OCI-M1 (cell line): ENCODE measurements at regions not wholly inside any gene's neighbourhood (a gene's known extent, or its start where the extent isn't known, plus 50 kb on each side); places are given as distances from the start of the nearest gene placed in this dataset.
"Not testable (repeated sequence)": the region's sequence is repeated elsewhere in the genome, so short reads cannot be mapped to it uniquely, and the experiment has no call there.

Source experiments
- DNase-seq: peaks from one replicate; lab custom pipeline; 2025; lab: John Stamatoyannopoulos, UW

GRCh38 chr13:65155861-65156260 lies 2074.3 kb downstream of the PCDH9 start:
- no peak for DNase-seq

DNA sequence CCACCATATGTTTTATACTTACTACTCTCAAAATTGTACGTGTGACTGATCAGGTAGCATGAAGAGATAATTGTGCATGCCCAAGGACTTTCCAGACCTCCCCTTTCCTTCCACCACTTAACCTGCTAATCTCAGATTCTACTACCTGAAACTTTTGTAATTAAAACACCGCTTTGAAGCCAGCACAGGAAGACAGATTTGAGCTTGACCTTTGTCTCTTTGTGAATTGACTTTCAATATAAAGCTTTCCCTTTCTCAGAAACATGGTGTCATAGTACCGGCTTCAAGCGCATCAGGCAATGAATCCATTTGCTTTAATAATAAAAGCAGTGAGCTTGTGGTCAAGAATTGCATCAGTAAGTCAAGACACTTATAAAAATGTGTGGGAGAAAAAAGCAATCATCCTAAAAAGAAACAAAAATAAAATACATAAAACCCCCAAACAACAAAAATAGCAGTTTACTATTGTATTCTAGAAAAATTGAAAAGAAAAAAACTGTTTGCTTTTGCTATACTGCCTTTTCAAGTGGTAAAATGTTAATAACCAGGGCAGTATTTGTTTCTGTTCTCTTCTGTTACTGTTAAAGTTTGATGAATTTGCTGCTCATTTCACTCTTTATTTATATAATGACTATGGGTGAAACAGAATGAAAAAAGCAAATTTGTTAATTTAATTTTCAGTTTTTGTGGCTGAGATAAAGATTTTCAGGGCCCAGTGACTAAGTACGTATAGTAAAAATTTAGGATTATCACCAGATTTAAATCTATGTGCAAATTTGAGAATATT lies 2075.3 kb downstream of the PCDH9 start:
- no peak for DNase-seq

DNA sequence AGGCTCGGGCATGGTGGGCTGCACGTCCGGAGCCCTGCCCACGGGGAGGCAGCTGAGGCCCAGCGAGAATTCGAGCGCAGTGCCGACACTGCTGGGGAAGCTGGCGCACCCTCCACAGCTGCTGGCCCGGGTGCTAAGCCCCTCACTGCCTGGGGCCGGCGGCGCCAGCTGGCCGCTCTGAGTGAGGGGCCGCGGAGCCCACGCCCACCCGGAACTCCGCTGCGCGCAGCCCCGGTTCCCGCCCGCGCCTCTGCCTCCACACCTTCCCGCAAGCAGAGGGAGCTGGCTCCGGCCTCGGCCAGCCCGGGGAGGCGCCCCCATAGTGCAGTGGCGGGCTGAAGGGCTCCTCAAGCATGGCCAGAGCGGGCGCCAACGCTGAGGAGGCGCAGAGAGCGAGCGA lies 2080.4 kb downstream of the PCDH9 start:
- no peak for DNase-seq

GRCh38 chr13:65143920-65144319 lies 2086.2 kb downstream of the PCDH9 start:
- DNase-seq: no peak

- no peak for DNase-seq
Measured at GRCh38 chr13:65133094-65133493, 2097.0 kb downstream of the PCDH9 start.

- no peak for DNase-seq
Measured at GRCh38 chr13:65125236-65125635, 2104.9 kb downstream of the PCDH9 start.

GRCh38 chr13:65112531-65112941 lies 2117.6 kb downstream of the PCDH9 start:
- DNase-seq: no peak

DNA sequence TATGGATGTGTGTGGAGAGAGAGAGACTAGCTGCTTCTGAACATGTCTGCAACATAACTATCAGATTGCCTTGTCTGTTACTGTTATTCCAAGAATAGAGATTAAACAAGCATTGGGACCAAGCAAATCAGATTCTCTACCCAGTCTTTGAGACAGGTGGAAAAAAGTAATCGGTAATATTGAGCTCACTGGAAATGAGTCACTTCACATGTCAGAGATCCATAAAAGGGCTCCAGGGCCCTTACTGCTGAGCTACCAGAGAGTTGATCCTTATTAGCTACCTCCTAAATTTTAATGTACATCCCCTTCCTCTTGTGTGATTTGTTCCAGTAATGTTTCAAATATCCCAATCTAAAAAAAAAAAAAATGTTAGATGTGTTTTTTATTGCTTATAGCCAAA lies 2118.0 kb downstream of the PCDH9 start:
- DNase-seq: no peak

- no peak for DNase-seq
Measured at GRCh38 chr13:65111223-65111622, 2118.9 kb downstream of the PCDH9 start.

DNA sequence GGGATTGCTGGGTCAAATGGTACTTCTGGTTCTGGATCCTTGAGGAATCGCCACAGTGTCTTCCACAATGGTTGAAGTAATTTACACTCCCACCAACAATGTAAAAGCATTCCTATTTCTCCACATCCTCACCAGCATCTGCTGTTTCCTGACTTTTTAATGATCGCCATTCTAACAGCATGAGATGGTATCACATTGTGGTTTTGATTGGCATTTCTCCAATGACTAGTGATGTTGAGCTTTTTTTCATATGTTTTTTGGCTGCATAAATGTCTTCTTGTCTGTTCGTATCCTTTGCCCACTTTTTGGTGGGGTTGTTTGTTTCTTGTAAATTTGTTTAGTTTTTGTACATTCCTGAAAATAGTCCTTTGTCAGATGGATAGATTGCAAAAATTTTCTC lies 2125.7 kb downstream of the PCDH9 start:
- not testable (repeated sequence) for DNase-seq

- DNase-seq: no peak
Measured at GRCh38 chr13:65103351-65103750, 2126.8 kb downstream of the PCDH9 start.

DNA sequence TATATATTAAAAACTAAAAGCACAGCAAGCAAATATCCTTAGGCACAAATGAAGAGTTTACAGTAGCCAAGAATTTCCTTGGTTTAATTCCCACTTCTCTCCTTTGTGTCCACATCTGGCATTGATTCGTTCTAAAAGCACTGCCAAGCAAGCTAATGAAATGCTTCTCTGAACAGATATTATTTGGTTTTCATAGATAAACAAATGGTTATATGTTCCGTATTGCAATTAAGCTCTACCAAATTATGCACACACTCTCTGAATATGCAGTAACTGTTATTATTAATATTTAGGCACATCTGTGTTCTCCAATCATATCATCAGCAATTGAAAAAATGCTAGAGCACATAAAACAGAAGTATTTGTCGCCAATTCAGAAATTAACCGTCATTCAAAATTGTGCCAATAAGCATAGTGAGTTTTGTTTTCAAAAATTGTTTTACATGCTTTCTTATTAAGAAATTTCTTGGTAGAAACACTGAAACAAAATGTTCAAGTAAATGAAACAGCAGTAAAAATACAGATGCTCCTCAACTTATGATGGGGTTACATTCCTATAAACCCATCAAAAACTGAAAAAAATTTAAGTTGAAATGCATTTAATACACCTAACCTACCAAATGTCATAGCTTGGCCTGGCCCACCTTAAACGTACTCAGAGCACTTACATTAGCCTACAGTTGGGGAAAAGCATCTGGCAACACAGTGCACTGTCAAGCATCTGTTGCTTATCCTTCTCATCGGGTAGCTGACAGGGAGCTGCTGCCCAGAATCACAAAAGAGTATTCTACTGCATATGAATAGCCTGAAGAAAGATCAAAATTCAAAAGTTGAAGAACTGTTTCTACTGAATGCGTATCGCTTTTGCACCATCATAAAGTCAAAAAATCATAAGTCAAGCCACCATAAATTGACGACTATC lies 2134.7 kb downstream of the PCDH9 start:
- DNase-seq: no peak

DNA sequence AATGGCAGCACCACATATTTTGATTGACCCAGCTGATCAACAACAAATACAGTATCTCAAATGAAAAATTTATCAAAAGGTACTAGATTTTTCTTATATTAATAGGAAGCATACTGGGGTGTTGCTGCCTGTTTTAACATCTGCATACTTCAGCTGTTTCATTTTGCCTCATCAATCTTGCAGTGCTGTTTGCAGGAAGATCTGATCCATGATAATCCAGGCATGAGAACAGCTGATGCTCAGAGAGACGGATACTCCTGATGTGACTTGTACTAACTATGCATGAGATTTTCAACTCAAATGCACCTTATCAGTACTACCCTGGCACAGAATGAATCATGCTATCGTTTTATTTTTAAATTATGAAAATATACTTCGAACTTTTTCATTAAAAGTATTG lies 2136.8 kb downstream of the PCDH9 start:
- no peak for DNase-seq

- no peak for DNase-seq
Measured at GRCh38 chr13:65091031-65091430, 2139.1 kb downstream of the PCDH9 start.

GRCh38 chr13:65090186-65090585 lies 2139.9 kb downstream of the PCDH9 start:
- DNase-seq: no peak

DNA sequence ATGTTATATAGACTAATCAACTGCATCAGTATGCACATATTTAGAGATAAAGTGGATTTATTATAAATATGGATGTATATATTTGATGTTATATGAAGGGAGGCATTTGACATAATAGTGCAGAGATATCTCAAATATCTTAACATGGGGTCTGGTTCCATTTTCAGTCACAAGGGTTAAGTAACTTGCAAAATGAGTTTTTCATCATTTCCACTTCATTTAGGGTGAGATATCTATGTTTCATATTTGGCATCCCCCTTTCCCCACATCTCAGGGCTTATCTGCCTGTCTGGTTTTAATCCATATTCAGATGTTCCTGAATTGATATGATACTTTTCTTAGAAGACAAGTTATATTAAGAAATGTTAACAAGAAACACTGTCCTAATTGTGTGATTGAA lies 2141.2 kb downstream of the PCDH9 start:
- peak; percentile 27 for DNase-seq

GRCh38 chr13:65085977-65086376 lies 2144.2 kb downstream of the PCDH9 start:
- DNase-seq: no peak

DNA sequence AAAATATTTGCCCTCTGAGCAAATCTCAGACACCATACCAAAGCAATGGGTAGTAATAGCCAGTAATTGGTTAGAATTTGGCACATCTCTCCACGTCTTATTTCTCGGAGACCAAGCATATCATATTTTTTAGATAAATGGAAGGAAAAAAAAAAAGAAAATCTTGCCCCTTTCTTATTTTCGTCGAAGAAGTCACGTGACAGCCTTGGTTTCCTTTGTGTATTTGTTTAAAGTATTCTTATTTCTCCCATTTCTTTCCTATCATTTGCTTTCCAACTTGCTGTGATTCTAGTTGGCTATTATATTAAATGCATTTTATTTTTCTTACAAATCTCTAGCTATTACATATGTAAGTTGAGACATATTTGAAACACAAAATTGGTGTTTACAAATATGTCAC lies 2155.9 kb downstream of the PCDH9 start:
- no peak for DNase-seq

- DNase-seq: no peak
Measured at GRCh38 chr13:65064967-65065366, 2165.2 kb downstream of the PCDH9 start.

DNA sequence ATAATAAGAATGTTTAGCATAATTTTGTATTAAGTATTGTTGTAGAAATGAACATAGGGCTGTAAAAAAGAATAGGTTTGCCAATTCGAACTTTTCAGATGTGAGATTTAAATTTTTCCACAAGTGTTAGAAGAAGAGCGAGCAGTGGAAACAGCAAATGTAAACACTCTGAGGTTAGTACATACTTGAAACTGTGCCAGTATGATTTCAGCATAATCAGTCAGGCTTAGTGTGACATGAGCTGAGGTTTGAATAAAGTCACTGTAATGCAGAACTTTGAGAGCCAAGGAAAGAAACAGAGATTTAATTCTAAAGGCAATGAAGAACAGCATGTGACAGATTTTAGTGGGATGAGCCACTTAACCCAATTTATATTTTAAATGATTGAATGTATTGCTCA lies 2166.4 kb downstream of the PCDH9 start:
- no peak for DNase-seq

- DNase-seq: no peak
Measured at GRCh38 chr13:65057986-65058385, 2172.2 kb downstream of the PCDH9 start.

- DNase-seq: no peak
Measured at GRCh38 chr13:65054277-65054676, 2175.9 kb downstream of the PCDH9 start.

- no peak for DNase-seq
Measured at GRCh38 chr13:65036999-65037398, 2193.1 kb downstream of the PCDH9 start.
